HEK293T (cell line): ENCODE measurements at regions not wholly inside any gene's neighbourhood (a gene's known extent, or its start where the extent isn't known, plus 50 kb on each side); places are given as distances from the start of the nearest gene placed in this dataset.

Experiments
- ARNT ChIP-seq: fragments of 450-650 bp; IDR thresholded peaks from 2 replicates; pipeline ENCODE4 v1.6.1; 2017; ENCODE audit warnings: mild to moderate bottlenecking
- BHLHE40 ChIP-seq: fragments of 450-650 bp; IDR thresholded peaks from 2 replicates; pipeline ENCODE4 v1.6.1; 2016; ENCODE audit warnings: mild to moderate bottlenecking, moderate library complexity, borderline replicate concordance
- ELF4 ChIP-seq: fragments of 450-650 bp; IDR thresholded peaks from 2 replicates; pipeline ENCODE4 v1.6.1; 2017; ENCODE audit warnings: antibody characterized with exemption
- FOXA1 ChIP-seq: fragments of 450-650 bp; IDR thresholded peaks from 2 replicates; pipeline ENCODE4 v1.6.1; 2016; ENCODE audit warnings: mild to moderate bottlenecking
- FOXK2 ChIP-seq: fragments of 450-650 bp; IDR thresholded peaks from 2 replicates; pipeline ENCODE4 v1.6.1; 2016; ENCODE audit warnings: mild to moderate bottlenecking
- FOXM1 ChIP-seq: fragments of 450-650 bp; IDR thresholded peaks from 2 replicates; pipeline ENCODE4 v1.6.1; 2017; ENCODE audit warnings: mild to moderate bottlenecking, borderline replicate concordance
- HDGF ChIP-seq: fragments of 450-650 bp; IDR thresholded peaks from 2 replicates; pipeline ENCODE4 v1.6.1; 2017; ENCODE audit warnings: antibody characterized with exemption, borderline replicate concordance
- L3MBTL2 ChIP-seq: fragments of 450-650 bp; conservative IDR thresholded peaks from 2 replicates; pipeline ENCODE4 v1.6.1; 2016; ENCODE audit warnings: mild to moderate bottlenecking
- SP1 ChIP-seq: fragments of 450-650 bp; IDR thresholded peaks from 2 replicates; pipeline ENCODE4 v1.6.1; 2017
- SUZ12 ChIP-seq: fragments of 450-650 bp; IDR thresholded peaks from 2 replicates; pipeline ENCODE4 v1.6.1; 2016; ENCODE audit warnings: mild to moderate bottlenecking
- TARDBP ChIP-seq: fragments of 450-650 bp; IDR thresholded peaks from 2 replicates; pipeline ENCODE4 v1.6.1; 2016
- ZNF384 ChIP-seq: fragments of 450-650 bp; IDR thresholded peaks from 2 replicates; pipeline ENCODE4 v1.6.1; 2016

GRCh38 chr22:47307822-47308221 is 545.4 kb downstream of the TBC1D22A start:
- TF ChIP-seq ELF4: no peak
- no peak for TF ChIP-seq HDGF
- TF ChIP-seq SUZ12: no peak
- no peak for TF ChIP-seq ARNT
- TF ChIP-seq FOXA1: no peak
- TF ChIP-seq TARDBP: no peak
- no peak for TF ChIP-seq SP1
- no peak for TF ChIP-seq FOXK2
- TF ChIP-seq BHLHE40: no peak
- no peak for TF ChIP-seq ZNF384
- TF ChIP-seq FOXM1: no peak
- no peak for TF ChIP-seq L3MBTL2
